LoVo (cell line): ENCODE measurements at regions not wholly inside any gene's neighbourhood (a gene's known extent, or its start where the extent isn't known, plus 50 kb on each side); places are given as distances from the start of the nearest gene placed in this dataset.
"Not testable (repeated sequence)": the region's sequence is repeated elsewhere in the genome, so short reads cannot be mapped to it uniquely, and the experiment has no call there.

Experiments used
- DNase-seq: peaks from one replicate; pipeline ENCODE4 v3.0.0-alpha.2; 2016; ENCODE audit warnings: low spot score

DNA sequence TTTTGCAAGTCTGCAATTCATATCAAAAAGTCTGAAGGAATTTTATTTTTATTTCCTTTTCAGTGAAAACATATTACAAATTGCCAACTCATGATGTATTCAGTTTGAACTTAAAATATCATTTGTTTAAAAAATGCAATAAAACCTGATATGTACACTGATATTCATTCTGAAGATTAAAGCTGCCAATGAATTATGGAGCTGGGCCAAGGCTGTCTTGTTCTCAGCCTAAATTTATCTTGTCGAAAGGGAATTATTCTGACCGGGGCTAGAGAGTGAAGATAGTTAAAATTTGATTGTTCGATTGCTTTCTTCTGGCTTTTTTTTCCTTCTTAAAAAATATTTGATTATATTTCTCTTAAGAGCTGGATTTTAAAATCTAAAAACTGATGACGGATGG lies 54.0 kb upstream of the RBFOX1 start:
- DNase-seq = no peak

DNA sequence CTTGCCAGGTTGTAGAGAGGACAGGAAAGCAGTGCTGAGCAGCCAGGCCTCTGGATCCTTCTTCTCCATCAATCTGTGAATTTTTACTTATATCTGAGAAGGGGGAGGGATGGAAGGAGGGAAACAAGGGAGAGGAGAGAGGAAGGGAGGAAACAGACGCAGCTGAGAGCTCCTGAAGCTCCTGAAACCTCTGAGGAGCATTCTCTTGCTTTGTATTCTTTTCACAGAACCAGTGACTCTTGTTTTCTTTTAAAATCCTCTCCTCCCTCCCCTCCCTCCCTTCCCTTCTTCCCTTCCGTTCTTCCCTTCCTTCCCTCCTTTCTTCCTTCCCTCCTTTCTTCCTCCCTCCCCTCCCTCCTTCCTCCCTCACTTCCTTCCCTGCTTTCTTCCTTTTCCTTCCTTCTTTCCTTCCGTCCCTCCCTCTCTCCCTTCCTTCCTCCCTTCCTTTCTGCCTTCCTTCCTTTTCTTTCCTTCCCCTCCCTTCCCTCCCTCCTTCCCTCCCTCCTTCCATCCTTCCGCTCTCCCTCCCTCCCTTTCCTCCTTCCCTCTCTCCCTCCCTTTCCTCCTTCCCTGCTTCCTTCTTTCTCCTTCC lies 60.0 kb upstream of the RBFOX1 start:
- DNase-seq = no peak

DNA sequence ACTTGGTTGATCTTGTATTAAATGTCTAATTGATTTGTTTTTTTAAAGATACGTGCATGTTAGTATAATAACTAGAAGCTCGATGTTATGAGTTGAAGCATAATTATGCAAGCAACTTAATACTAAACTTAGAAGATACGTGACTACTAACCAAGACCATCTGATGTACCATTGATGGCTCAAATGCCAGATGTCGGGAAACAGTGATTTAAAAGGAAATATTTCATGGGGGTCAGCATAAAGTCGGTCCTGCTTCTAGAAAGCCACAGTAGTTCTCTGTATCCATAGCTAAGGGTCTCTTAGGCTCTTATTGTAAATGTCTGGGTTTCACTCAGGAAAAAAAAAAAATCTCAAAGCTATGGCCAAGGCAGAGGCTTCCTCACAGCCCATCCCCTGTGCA lies 61.2 kb upstream of the RBFOX1 start:
- DNase-seq = no peak

DNA sequence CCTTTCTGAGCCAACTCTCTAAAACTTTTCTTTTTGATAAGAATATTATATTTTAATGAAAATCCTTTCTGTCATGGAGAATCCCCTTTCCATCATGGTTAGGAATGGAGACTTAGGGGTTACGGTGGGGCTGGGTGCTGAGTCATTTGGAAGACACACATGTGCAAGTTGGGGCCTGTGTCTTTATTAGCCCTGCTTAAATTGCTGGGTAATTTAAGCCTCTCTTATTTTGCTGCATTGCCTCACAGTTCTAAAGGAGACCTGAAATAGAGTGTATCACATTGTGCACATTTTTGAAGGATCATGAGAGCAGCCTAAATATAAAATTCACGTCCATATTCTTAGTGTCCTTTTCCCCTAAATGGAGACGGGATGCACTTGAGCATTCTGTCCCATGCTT lies 61.8 kb upstream of the RBFOX1 start:
- no peak for DNase-seq

DNA sequence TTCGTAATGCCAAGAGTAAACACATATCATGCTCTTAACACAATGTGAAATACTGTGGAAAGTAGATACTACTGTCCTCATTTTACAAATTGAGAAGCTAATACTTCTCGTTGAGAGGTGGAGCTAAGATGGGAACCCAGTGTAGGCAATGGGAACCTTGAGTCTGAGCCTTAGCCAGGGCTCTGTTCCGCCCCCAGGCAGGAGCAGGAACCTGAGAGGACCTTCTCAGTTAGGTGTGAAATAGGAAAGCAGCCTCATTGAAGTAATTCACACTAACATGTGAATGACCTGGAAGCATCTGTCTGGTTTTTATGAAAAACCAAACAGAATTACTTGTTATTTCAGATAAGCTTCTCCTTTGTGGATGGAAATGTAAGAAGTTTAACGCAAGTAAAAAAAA lies 62.6 kb upstream of the RBFOX1 start:
- DNase-seq = no peak

DNA sequence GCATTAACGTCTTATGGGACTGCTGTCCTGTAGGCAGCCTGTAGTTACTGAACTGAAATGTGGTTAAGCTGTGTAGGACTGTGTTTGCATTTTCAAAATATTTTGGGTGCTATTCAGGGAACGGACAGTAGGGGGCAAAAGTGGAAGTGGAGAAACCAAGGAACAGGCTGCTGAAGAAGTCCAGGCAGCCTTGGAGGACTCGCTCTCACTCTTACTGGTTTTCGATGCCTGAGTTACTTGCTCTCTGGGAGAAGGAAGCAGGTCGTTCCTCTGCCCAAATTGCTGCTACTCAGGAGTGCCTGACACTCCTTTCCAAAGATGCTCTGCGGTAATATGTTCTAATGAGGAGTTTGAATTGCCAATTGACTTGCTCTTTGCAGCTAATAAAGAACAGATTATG lies 64.5 kb upstream of the RBFOX1 start:
- DNase-seq = peak; percentile 1

DNA sequence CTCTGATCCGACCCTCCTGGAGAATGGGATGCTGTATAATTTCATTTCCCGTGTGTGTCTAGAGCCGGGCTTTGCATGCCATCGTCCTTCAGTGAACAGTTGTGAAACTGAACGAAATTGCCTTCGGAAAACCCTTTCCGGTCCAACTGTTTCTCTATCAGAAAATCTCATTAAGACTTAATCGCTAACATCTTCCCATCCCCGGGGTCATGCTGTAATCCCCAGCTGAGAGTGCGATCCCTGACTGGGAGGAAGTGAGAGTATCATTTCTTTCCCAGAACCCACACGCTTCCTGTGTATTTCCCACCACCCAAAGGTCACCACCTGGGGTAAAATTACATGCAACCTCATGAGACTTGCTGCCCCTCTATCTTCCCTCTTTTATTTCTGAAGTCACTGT lies 75.6 kb upstream of the RBFOX1 start:
- DNase-seq = no peak

DNA sequence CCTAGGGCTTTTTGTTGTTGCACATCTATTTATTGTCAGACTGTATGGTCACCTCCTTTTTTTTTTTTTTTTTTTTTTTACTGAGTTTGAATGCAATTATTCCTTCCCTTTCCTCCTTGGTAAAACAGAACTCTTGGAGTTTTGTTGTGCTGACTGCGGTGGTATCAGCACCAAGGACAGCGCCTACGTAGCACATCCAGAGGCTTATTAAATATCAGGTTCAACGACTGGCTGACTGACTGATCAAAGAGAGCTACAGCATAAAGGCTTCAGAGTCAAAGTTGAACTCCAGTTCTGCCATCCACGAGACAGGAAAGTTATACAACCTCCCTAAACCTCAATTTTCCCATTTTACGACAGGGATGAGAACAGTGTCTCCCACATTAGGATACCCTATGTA lies 86.1 kb upstream of the RBFOX1 start:
- DNase-seq = peak; percentile 7

DNA sequence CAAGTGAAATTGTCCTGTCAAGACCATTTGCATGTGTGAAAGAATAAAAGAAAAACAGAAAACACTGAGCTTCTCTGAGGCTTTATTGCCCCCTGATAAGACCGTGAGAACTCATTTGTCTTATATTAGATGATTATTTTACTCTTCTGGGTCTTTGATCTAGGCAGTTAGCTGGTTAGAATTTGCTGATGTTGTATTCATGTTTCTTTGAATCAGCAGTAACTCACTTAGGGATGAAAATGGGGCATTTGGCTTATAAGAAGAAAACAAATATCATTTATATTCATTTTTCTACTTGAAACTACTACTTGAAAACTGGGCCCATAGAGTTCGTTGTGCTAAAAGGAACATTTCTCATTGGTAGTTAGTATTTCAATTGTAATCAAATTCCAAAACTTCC lies 93.1 kb upstream of the RBFOX1 start:
- no peak for DNase-seq

DNA sequence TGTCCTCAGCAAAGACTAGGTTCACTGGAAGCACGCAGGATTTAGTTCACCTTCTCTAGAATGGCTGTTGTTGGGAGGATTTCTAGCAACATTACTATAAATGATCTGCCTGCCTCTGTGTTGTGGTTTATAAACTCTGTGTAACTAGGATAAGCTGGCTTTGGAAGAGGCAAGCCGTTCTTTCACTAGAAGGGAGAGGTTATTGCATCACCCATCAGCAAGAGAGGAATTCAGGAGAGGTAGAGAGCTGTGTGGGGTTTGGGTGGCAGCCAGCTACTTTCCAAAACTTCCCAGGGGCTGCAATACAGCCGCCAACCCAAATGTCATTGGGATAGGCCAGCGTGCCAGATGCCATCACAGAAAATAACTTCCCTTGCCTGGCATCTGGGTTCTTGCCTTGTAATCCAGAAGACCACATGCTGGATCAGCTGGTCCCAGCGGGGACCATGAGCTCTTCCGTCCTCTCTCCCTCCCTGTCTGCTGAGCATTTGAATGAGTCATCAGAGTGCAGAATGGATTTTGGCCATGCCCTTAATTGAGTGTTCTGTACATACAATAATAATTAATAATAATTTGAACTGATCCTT lies 95.7 kb upstream of the RBFOX1 start:
- no peak for DNase-seq

DNA sequence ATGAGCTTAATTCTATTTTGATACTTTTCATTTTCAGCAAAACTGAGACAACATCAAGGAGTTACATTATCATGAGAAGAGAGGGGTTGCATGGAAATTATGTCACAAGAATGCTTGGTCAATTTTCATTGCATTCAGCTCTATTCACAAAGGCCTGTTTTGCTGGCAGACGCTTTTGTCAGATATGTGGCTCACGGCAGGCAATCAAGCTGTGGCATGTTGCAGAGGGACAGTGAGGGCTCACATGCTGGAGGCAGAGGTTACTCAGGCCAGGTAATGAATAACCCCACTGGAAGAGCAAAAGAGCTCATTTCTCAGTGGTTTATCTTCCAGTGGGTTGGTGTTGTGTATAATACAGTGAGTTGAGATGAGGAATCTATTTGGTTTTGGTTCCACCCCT lies 98.7 kb upstream of the RBFOX1 start:
- DNase-seq = no peak

DNA sequence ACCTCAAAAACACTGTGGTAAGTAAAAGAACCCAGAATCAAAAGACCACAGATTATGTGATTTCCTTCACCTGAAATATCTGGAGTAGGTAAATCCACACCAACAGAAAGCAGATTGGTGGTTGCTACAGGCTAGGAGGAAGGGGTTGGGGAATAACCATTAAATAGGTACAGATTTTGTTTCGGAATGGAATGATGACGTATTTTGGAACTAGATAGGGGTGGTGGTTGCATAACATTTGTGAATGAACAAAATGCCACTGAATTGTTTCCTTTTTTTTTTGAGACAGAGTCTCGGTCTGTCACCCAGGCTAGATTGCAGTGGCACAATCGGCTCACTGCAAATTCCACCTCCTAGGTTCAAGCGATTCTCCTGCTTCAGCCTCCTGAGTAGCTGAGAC lies 100.9 kb upstream of the RBFOX1 start:
- no peak for DNase-seq

DNA sequence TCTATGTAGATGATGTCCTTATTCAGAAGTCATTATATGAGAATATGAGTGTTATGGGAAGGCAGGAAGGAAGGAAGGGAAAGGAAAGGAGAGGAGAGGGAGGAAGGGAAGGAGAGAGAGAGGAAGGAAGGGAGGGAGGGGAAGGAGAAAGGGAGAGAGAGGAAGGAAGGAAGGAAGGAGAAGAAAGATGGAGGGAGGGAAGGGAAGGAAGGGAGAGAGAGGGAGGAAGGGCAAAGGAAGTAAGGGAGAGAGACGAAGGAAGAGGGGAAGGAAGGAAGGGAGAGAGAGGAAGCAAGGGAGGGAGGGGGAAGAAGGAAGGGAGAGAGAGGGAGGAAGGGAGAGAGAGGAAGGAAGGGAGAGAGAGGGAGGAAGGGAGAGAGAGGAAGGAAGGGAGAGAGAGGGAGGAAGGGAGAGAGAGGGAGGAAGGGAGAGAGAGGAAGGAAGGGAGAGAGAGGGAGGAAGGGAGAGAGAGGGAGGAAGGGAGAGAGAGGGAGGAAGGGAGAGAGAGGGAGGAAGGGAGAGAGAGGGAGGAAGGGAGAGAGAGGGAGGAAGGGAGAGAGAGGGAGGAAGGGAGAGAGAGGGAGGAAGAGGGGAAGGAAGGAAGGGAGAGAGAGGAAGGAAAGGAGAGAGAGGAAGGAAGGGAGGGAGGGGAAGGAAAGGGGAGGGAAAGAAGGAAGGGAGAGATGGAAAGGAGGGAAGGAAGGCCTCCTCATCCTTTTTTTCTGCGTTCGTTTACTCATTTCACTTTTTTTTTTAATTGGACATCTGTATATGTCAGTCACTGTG lies 103.0 kb upstream of the RBFOX1 start:
- not testable (repeated sequence) for DNase-seq

DNA sequence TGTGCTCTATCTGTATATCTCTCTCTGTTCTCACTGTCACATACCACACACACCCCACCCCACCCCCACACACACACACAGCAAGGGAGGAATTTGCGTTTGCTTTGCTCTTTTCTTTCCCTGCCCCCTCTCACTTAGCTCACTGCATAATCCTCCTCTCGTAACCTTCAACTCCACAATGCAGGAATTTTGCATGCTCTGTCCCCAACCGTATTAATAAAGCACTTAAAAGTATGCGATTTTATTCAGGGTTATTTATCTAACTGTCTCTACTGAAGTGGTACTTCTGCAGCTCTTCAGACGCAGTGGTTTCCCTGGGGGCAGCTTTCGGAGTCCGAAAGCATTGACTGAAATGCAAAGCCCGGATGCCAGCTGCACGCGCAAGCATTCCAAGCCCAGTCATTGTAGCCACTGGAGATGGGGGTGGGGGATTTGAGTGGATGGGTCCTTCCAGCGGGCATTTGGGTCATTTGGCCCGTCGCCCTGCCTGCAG lies 105.4 kb upstream of the RBFOX1 start:
- no peak for DNase-seq

DNA sequence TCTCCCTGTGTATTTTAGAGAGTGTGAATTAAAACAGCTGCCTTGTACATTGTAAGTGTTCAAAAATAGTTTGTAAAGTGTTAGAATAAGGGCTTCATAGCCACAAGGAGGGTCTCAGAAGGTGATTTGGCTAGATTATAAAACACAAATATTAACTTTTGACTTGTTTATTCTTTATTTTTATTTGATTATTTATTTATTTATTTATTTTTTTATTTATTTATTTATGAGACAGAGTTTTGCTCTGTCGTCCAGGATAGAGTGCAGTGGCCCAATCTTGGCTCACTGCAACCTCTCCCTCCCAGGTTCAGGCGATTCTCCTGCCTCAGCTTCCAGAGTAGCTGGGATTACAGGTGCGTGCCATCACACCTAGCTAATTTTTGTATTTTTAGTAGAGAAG lies 111.5 kb upstream of the RBFOX1 start:
- no peak for DNase-seq

DNA sequence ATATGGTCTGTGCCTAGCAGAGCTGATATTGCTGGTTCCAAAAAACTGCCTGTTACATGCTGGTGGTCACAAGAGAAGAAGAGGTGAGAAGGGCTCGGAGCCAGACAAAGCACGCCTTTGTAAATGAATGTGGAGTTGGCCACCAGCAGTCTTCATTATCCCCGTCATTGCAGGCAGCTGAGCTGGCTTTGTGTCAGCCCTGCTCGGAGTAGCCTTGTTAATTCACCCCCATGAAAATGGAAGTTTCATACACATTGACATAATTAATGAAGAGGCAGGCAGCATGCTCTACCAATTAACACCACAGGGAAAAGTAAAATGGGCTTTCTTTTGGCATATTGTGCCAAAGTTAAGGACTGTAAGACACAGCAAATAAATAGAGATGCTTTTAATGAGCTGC lies 113.7 kb upstream of the RBFOX1 start:
- DNase-seq = no peak

DNA sequence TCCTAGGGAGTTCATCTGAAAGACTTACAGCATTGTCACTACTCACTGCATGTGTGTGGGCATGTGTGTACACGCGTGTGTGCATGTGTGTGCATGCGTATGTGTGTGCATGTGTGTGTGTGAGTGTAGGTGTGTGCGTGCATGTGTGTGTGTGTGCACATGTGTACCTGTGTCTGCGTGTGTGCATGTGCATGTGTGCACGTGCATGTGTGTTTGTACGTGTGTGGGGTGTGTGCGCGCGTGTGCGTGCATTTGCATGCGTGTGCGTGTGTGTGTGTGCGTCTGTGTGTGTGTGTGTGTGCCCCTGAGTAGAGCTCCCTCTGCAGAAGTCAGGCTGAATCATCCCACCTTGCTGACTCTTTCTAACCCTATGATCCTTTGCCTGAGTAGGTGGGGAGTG lies 114.8 kb upstream of the RBFOX1 start:
- DNase-seq = no peak

DNA sequence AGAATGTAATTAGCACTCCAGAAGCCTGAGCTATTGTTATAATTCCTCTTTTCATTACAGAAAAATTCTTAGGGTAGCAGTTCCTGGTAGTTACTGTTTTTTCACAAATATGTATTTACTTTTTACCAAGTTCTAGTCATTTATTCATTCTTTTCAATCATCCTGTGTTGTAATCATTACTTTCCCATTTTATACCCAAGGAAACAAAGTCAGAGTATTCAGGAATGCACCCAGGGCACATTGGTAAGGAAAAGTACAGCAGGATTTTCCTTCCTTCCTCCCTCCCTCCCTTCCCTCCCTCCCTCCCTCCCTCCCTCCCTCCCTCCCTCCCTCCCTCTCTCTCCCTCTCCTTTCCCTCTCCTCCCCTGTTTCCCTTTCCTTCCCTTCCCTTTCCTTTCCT lies 115.9 kb upstream of the RBFOX1 start:
- no peak for DNase-seq

DNA sequence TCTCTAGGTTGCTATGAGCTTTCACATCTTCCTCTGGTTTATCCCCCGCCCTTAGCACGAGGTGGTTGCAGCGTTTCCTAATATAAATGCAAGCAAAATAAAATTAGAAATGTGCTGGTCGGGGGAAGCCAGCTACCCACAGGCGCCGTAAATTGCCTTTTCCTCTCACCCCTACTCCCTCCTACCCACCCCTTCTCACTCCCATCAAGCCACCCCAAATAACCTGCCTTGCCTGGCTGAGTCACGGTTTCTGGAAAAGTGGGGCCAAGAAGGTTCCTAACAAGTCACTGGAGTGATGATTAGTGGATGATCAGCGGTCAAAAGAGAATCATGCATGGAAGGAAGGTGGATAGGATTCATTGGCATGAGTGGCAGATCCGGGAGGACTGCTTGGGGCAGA lies 120.9 kb upstream of the RBFOX1 start:
- no peak for DNase-seq

DNA sequence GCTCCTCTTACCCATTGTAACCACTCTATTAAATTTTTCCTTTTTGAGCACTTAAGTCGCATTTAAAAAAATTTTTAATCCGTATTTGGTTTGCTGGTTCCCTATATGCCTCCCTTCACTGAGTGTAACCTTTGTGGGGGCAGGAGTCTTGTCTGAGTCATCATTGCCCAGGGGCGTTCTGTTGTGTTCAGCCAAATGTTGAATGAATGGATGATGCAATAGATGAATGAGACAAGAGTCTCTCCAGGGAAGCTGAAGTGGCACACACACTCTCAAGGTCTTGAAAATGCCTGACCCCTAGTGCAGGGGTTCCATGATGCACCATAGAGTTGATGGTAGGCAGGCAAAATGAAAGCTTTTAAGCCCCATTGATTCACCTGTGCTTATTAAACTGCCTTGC lies 123.0 kb upstream of the RBFOX1 start:
- no peak for DNase-seq

DNA sequence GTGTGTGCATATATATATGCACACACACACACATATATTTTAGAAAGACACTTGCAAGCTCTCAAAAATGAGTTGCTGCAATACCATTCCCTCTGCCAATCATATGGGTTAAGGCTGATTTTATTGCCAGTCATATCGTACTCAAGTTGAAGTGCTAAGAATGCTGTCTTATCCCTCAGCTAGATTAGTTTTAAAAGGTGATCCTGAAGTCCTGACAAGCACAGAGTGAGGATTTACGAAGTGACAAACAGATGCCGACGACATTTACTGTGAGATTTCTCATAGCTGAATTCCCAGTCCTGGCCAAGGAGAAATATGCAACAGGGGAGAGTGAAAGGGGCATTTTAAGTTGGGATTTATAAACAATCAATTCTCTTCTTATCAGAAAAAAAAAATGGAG lies 126.2 kb upstream of the RBFOX1 start:
- no peak for DNase-seq

DNA sequence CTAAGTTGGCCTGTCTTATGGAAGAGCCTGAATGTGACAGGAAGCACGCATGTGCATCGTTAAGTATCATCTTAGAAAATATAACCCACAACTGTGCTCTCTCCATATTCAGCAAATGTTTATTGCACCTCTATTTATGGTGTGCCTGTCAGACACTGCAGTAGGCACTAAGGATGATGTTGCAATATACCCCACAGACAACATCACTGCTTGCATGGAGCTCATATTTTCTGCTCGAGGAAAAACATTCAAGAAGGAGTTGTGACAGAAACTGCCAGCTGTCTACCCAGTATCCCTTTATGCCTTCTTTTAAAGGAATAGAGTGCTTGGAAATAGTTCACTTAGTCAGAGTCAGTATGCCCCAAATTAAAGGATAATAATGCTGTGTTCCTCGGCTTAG lies 132.3 kb upstream of the RBFOX1 start:
- DNase-seq = no peak

DNA sequence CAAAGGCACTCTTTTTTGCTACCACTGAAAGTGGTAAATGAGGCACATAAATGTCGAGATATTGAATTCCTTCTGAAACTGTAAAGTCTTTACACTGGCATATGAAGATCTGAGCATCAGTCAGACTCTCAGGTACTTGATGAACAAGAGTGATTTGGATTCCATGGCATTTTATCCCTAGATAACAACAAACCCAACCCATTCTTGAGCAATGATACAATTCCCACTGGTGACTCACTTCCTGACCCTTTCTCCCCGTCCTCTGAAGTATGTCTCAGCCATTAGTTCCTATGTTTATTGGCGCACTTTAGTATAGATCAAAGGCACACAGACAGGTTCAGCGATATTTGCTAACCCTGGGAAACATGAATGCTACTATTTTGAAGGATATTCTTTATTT lies 147.0 kb upstream of the RBFOX1 start:
- DNase-seq = peak; percentile 9

DNA sequence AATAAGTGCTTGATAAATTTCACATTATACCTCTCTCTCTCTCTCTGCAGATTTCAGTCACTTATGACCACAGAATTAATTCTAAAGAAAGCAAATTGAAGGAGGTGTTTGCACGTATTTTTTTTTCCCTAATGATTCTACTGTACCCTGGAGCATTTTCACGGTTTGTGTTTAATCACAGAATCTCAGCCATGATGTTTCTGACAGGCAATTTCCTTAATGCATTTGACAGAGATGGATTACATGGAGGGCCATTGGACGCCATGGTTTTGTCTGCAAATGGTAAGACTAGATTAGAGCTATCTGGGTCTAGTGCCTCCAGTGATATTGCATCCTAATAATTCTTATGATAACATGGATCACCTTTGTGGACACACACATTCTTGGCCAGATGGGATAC lies 147.5 kb upstream of the RBFOX1 start:
- DNase-seq = no peak
